Nephron progenitor cell (in vitro differentiated cells): ENCODE measurements at regions not wholly inside any gene's neighbourhood (a gene's known extent, or its start where the extent isn't known, plus 50 kb on each side); places are given as distances from the start of the nearest gene placed in this dataset.

ENCODE experiments used
- DNase-seq: peaks from one replicate; pipeline ENCODE4 v3.0.0; 2021
- H3K27ac Mint-ChIP-seq: 2 replicates; pipeline ENCODE4 v1.8.0; 2021; ENCODE audit warnings: mild to moderate bottlenecking, moderate library complexity, mixed read lengths
- H3K27me3 Mint-ChIP-seq: 2 replicates; pipeline ENCODE4 v1.8.0; 2021; ENCODE audit warnings: mild to moderate bottlenecking, low read depth, mixed read lengths; ENCODE audit not compliant: poor library complexity
- H3K36me3 Mint-ChIP-seq: 2 replicates; pipeline ENCODE4 v1.8.0; 2021; ENCODE audit warnings: low read depth, mixed read lengths
- H3K4me1 Mint-ChIP-seq: 2 replicates; pipeline ENCODE4 v1.8.0; 2021; ENCODE audit warnings: mixed read lengths
- H3K4me3 Mint-ChIP-seq: 2 replicates; pipeline ENCODE4 v1.8.0; 2021; ENCODE audit warnings: mild to moderate bottlenecking, moderate library complexity, mixed read lengths
- H3K9me3 Mint-ChIP-seq: 2 replicates; pipeline ENCODE4 v1.8.0; 2021; ENCODE audit warnings: mild to moderate bottlenecking, moderate library complexity, mixed read lengths
- CTCF ChIP-seq: fragments of 200-600 bp; sonication (generic); IDR thresholded peaks from 2 replicates; pipeline ENCODE4 v1.5.0; 2021; ENCODE audit warnings: antibody characterized with exemption

- no peak overlapping the region for H3K4me3 Mint-ChIP-seq
- H3K27ac Mint-ChIP-seq = no peak overlapping the region
- H3K36me3 Mint-ChIP-seq = no peaks in the 10 kb centered on the region
- H3K27me3 Mint-ChIP-seq = no peaks in the 10 kb centered on the region
- peaks cover 20% of the 10 kb centered on the region for H3K9me3 Mint-ChIP-seq
- TF ChIP-seq CTCF = no peak
- peaks cover 6% of the 10 kb centered on the region for H3K4me1 Mint-ChIP-seq
- DNase-seq = no peak
Observed at GRCh38 chr20:12108846-12109245, 191.2 kb downstream of the BTBD3 start.

DNA sequence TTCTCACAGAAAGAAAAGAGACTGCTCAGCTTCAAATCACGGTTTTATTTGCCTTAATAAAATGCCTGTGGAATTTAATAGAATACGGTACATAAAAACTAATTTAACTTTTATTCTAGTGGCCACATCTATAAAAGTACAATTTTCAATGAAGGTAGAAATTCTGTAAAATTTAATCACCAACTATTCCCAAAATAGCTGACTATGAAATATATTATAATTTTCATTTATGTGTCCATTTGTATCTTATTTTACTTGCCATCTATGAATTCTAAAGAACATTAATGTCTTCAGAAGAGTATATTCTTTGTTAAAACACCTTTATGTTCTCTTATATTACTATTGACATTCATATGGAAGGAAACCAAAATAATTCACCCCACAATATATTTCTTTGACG, 192.6 kb downstream of the BTBD3 start:
- Mint-ChIP-seq H3K4me1 (peaks cover 9% of the 10 kb centered on the region), H3K27ac (no peak overlapping the region), H3K4me3 (no peak overlapping the region), H3K27me3 (no peaks in the 10 kb centered on the region), H3K36me3 (no peaks in the 10 kb centered on the region), H3K9me3 (peaks cover 20% of the 10 kb centered on the region)
- DNase-seq = no peak
- TF ChIP-seq CTCF = no peak

- Mint-ChIP-seq H3K9me3 (peaks cover 20% of the 10 kb centered on the region), H3K27ac (no peak overlapping the region), H3K4me3 (no peak overlapping the region), H3K4me1 (peaks cover 9% of the 10 kb centered on the region), H3K27me3 (no peaks in the 10 kb centered on the region), H3K36me3 (no peaks in the 10 kb centered on the region)
- TF ChIP-seq CTCF = no peak
- DNase-seq = no peak
Observed at GRCh38 chr20:12110711-12111110, 193.0 kb downstream of the BTBD3 start.

GRCh38 chr20:12111431-12112088, 193.9 kb downstream of the BTBD3 start:
- no peak for TF ChIP-seq CTCF
- H3K4me1 Mint-ChIP-seq = peaks cover 9% of the 10 kb centered on the region
- H3K9me3 Mint-ChIP-seq = peaks cover 15% of the 10 kb centered on the region
- no peak overlapping the region for H3K27ac Mint-ChIP-seq
- no peaks in the 10 kb centered on the region for H3K36me3 Mint-ChIP-seq
- no peak overlapping the region for H3K4me3 Mint-ChIP-seq
- H3K27me3 Mint-ChIP-seq = no peaks in the 10 kb centered on the region
- DNase-seq = no peak

GRCh38 chr20:12112089-12112474, 194.4 kb downstream of the BTBD3 start:
- Mint-ChIP-seq H3K4me3 (no peak overlapping the region), H3K27ac (no peak overlapping the region), H3K4me1 (peaks cover 9% of the 10 kb centered on the region), H3K9me3 (peaks cover 10% of the 10 kb centered on the region), H3K36me3 (no peaks in the 10 kb centered on the region), H3K27me3 (no peaks in the 10 kb centered on the region)
- no peak for TF ChIP-seq CTCF
- no peak for DNase-seq

GRCh38 chr20:12112665-12113064, 195.0 kb downstream of the BTBD3 start:
- Mint-ChIP-seq H3K27ac (no peak overlapping the region), H3K36me3 (no peaks in the 10 kb centered on the region), H3K27me3 (no peaks in the 10 kb centered on the region), H3K4me1 (peaks cover 9% of the 10 kb centered on the region), H3K4me3 (no peak overlapping the region), H3K9me3 (peaks cover 4% of the 10 kb centered on the region)
- no peak for TF ChIP-seq CTCF
- DNase-seq = no peak
